ENCODE measurements at regions not wholly inside any gene's neighbourhood (a gene's known extent, or its start where the extent isn't known, plus 50 kb on each side); places are given as distances from the start of the nearest gene placed in this dataset.
"Not testable (repeated sequence)": the region's sequence is repeated elsewhere in the genome, so short reads cannot be mapped to it uniquely, and the experiment has no call there.

DNA sequence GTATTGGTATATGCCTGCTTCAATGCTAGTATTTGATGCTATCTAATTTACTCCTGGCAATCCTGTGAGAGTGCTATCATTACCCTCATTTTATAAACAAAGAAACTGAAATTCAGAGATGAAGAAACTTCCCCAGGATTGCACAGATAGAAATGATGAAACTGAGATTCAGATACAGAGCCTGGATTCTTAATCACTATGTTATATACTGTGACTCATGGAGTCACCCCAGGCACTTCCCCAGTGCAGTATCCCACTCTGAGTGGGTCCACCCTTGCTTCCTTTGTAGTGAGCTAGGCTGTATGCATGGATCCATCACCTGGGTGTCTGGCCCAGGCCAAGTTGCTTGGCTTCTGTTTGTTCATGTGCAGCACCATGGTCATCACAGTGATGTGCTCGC lies 133.9 kb downstream of the TRIM43 start:
- no CpG with 5 or more reads among the region's 1 CpG for WGBS (ENCODE audit: insufficient coverage, insufficient read length)
- H3K4me1 ChIP-seq (ENCODE audit: control insufficient read depth, insufficient read depth, low read length); DNase-seq (ENCODE audit: low read depth, low spot score); H3K27me3 ChIP-seq (ENCODE audit: control insufficient read depth, insufficient read depth, low read length); H3K9me3 ChIP-seq (ENCODE audit: control insufficient read depth, insufficient read depth, low read length); H3K27ac ChIP-seq (ENCODE audit: low read length); H3K4me3 ChIP-seq (ENCODE audit: low read length); H3K36me3 ChIP-seq (ENCODE audit: control insufficient read depth, insufficient read depth, low read length): not testable (repeated sequence)

DNA sequence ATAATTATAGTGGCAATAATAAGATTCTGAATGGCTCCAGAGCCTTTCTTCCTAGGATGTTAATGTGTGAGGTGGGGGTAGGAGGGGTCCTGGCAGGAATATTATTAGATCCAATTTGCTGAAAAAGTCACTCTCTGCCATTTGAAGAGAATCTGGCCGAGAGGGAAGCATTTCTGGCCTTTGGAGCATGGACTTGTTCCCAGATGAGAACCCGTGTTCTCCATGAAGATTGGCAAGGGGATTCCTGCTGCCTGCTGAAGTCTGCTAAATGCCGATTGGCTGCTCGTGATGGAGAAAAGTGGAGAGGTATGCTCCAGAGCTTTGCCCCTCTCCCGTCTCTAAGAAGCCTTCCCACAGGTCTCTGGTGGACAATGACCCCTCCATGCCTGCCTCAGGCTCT lies 135.6 kb downstream of the TRIM43 start:
- H3K27ac ChIP-seq (ENCODE audit: low read length); H3K4me3 ChIP-seq (ENCODE audit: low read length); H3K4me1 ChIP-seq (ENCODE audit: control insufficient read depth, insufficient read depth, low read length); H3K9me3 ChIP-seq (ENCODE audit: control insufficient read depth, insufficient read depth, low read length); H3K36me3 ChIP-seq (ENCODE audit: control insufficient read depth, insufficient read depth, low read length); H3K27me3 ChIP-seq (ENCODE audit: control insufficient read depth, insufficient read depth, low read length); DNase-seq (ENCODE audit: low read depth, low spot score): not testable (repeated sequence)
- no CpG with 5 or more reads among the region's 5 CpGs for WGBS (ENCODE audit: insufficient coverage, insufficient read length)

DNA sequence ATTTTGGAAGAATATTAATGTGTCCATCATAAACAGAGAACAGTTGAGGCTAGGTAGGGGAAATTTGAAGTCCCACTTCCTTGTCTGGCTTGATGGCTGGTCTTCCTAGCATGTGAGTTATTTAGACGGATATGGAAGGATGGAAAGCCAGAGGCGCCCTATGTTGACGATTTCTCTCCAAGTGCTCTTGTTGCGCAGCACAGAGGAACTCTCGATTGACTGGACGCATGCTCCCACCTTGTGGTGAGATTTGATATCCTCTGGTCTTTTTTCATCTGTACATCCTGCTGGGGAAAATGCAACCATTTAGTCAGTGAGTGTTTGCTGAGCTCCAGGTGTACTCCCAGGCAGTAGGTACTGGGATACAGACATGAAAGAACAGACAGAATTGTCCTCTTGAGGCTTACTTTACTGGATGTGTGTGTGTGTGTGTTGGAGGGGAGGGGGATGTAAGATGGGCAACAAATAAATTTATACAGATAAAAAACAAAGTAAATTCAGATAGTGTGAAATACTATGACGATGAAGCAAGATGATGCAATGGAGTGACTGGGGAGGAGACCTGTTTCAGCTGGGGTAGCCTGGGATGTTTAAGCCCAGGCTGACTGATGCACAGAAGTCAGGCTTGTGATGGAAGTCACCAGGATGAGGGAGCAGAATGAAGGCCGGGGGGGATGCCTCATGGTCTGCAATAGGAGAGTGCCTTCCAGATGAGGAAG lies 137.2 kb downstream of the TRIM43 start:
- whole genome bisulfite sequencing (ENCODE audit: insufficient coverage, insufficient read length) = no CpG with 5 or more reads among the region's 8 CpGs

GRCh38 chr2:95729597-95729955 lies 137.8 kb downstream of the TRIM43 start:
- no peak overlapping the region for H3K27ac ChIP-seq (ENCODE audit: low read length)
- H3K27me3 ChIP-seq (ENCODE audit: control insufficient read depth, insufficient read depth, low read length) = no peaks in the 10 kb centered on the region
- WGBS (ENCODE audit: insufficient coverage, insufficient read length) = no CpG with 5 or more reads among the region's 2 CpGs
- H3K4me1 ChIP-seq (ENCODE audit: control insufficient read depth, insufficient read depth, low read length) = no peaks in the 10 kb centered on the region
- H3K4me3 ChIP-seq (ENCODE audit: low read length) = no peak overlapping the region
- H3K36me3 ChIP-seq (ENCODE audit: control insufficient read depth, insufficient read depth, low read length) = no peaks in the 10 kb centered on the region
- H3K9me3 ChIP-seq (ENCODE audit: control insufficient read depth, insufficient read depth, low read length) = peaks cover 2% of the 10 kb centered on the region
- no peak for DNase-seq (ENCODE audit: low read depth, low spot score)

More for the DNA sequence above, 137.2 kb downstream of the TRIM43 start:
- peak; percentile 13 for DNase-seq (ENCODE audit: low read depth, low spot score)
- no peaks in the 10 kb centered on the region for H3K4me1 ChIP-seq (ENCODE audit: control insufficient read depth, insufficient read depth, low read length)
- H3K36me3 ChIP-seq (ENCODE audit: control insufficient read depth, insufficient read depth, low read length) = no peaks in the 10 kb centered on the region
- no peaks in the 10 kb centered on the region for H3K27me3 ChIP-seq (ENCODE audit: control insufficient read depth, insufficient read depth, low read length)
- H3K4me3 ChIP-seq (ENCODE audit: low read length) = no peak overlapping the region
- peaks cover 2% of the 10 kb centered on the region for H3K9me3 ChIP-seq (ENCODE audit: control insufficient read depth, insufficient read depth, low read length)
- no peak overlapping the region for H3K27ac ChIP-seq (ENCODE audit: low read length)

DNA sequence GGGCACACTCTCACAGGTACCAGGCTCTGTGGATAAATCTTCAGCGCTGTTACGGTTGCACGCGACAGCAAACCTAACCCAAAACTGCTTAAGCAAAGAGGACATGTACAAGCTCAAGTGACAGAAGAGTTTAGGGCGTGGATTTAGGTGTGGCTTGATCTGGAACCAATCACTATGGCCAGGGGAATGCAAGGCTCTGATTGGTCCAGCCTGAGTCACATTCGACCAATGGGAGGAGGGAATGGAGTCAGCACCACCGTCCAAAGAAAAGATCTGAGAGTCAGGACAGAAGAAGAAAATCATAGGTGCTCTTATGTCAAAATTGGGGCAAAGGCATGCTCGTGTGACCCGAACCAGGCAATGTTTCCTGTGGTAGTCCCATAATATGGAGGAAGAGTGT lies 139.0 kb downstream of the TRIM43 start:
- H3K4me1 ChIP-seq (ENCODE audit: control insufficient read depth, insufficient read depth, low read length) = no peaks in the 10 kb centered on the region
- H3K36me3 ChIP-seq (ENCODE audit: control insufficient read depth, insufficient read depth, low read length) = no peaks in the 10 kb centered on the region
- H3K4me3 ChIP-seq (ENCODE audit: low read length) = no peak overlapping the region
- no CpG with 5 or more reads among the region's 9 CpGs for WGBS (ENCODE audit: insufficient coverage, insufficient read length)
- DNase-seq (ENCODE audit: low read depth, low spot score) = no peak
- H3K27me3 ChIP-seq (ENCODE audit: control insufficient read depth, insufficient read depth, low read length) = no peaks in the 10 kb centered on the region
- no peak overlapping the region for H3K27ac ChIP-seq (ENCODE audit: low read length)
- H3K9me3 ChIP-seq (ENCODE audit: control insufficient read depth, insufficient read depth, low read length) = peaks cover 5% of the 10 kb centered on the region

- no CpG with 5 or more reads among the region's 8 CpGs for WGBS (ENCODE audit: insufficient coverage, insufficient read length)
- no peaks in the 10 kb centered on the region for H3K27me3 ChIP-seq (ENCODE audit: control insufficient read depth, insufficient read depth, low read length)
- H3K36me3 ChIP-seq (ENCODE audit: control insufficient read depth, insufficient read depth, low read length) = no peaks in the 10 kb centered on the region
- no peak overlapping the region for H3K4me3 ChIP-seq (ENCODE audit: low read length)
- DNase-seq (ENCODE audit: low read depth, low spot score) = no peak
- H3K4me1 ChIP-seq (ENCODE audit: control insufficient read depth, insufficient read depth, low read length) = no peaks in the 10 kb centered on the region
- H3K27ac ChIP-seq (ENCODE audit: low read length) = no peak overlapping the region
- peaks cover 5% of the 10 kb centered on the region for H3K9me3 ChIP-seq (ENCODE audit: control insufficient read depth, insufficient read depth, low read length)
These were observed 143.4 kb downstream of the TRIM43 start for GRCh38 chr2:95734976-95735890.

GRCh38 chr2:95738301-95738700 lies 146.5 kb downstream of the TRIM43 start:
- WGBS (ENCODE audit: insufficient coverage, insufficient read length) = no CpG with 5 or more reads among the region's 5 CpGs
- DNase-seq (ENCODE audit: low read depth, low spot score) = no peak
- peaks cover 4% of the 10 kb centered on the region for H3K9me3 ChIP-seq (ENCODE audit: control insufficient read depth, insufficient read depth, low read length)
- no peaks in the 10 kb centered on the region for H3K4me1 ChIP-seq (ENCODE audit: control insufficient read depth, insufficient read depth, low read length)
- H3K27me3 ChIP-seq (ENCODE audit: control insufficient read depth, insufficient read depth, low read length) = no peaks in the 10 kb centered on the region
- H3K27ac ChIP-seq (ENCODE audit: low read length) = no peak overlapping the region
- no peak overlapping the region for H3K4me3 ChIP-seq (ENCODE audit: low read length)
- no peaks in the 10 kb centered on the region for H3K36me3 ChIP-seq (ENCODE audit: control insufficient read depth, insufficient read depth, low read length)

DNA sequence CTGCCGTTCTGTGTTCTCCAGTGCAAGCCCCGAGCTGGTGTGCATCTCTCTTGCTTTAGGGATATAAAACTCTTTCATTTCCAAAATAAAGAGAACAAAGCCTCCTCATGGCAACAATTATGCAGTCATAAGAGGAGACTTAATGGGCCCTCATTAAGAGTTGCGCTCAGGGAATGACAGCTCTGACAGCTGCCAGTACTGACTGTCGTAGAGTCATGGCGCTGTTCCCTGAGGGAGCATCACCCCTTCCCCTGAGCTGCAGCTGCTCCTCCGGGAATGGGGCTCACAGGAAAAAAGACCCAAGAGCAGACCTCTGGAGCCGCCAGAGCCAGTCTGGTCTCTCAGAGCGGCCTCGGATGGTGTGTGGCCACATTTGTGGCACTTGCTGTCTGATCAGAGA lies 160.3 kb downstream of the TRIM43 start:
- H3K27ac ChIP-seq (ENCODE audit: low read length); H3K4me1 ChIP-seq (ENCODE audit: control insufficient read depth, insufficient read depth, low read length); H3K27me3 ChIP-seq (ENCODE audit: control insufficient read depth, insufficient read depth, low read length); H3K4me3 ChIP-seq (ENCODE audit: low read length); H3K9me3 ChIP-seq (ENCODE audit: control insufficient read depth, insufficient read depth, low read length); DNase-seq (ENCODE audit: low read depth, low spot score); H3K36me3 ChIP-seq (ENCODE audit: control insufficient read depth, insufficient read depth, low read length): not testable (repeated sequence)
- no CpG with 5 or more reads among the region's 9 CpGs for WGBS (ENCODE audit: insufficient coverage, insufficient read length)

DNA sequence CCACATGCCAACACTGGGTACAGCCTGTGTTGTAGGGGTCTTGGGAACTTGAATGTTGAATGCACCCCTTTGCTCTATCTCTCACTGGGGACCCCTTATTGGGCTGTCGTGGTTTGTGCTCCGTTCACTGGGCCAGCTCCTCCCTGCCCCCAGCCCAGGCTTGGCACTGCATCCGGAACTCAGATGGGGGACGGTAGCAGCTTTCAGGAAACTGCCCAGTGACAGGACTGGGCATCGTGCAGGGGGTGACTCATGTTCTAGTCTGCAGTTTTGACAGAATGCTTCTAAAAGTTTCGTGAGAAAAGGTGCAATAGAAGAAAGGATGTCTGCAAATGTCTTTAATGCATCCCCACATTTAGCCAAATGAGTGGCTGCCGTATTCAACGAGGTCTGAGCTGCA lies 162.0 kb downstream of the TRIM43 start:
- H3K4me3 ChIP-seq (ENCODE audit: low read length); H3K36me3 ChIP-seq (ENCODE audit: control insufficient read depth, insufficient read depth, low read length); H3K4me1 ChIP-seq (ENCODE audit: control insufficient read depth, insufficient read depth, low read length); H3K9me3 ChIP-seq (ENCODE audit: control insufficient read depth, insufficient read depth, low read length); DNase-seq (ENCODE audit: low read depth, low spot score); H3K27ac ChIP-seq (ENCODE audit: low read length); H3K27me3 ChIP-seq (ENCODE audit: control insufficient read depth, insufficient read depth, low read length): not testable (repeated sequence)
- no CpG with 5 or more reads among the region's 8 CpGs for WGBS (ENCODE audit: insufficient coverage, insufficient read length)

DNA sequence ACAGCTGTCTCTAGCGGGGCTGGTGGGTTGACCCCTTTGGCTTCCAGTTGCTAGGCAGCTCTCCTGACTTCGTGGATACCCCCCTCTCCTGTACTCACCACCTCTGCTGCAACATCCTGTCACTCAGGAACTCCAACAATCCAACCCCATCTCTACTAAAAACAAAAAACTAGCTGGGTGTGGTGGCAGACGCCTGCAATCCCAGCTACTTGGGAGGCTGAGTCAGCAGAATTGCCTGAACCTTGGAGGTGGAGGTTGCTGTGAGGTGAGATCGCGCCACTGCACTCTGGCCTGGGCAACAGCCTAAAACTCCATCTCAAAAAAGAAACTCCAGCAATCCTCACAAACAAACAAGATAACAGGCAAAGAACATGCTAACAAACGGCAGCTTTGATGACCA lies 162.4 kb downstream of the TRIM43 start:
- not testable (repeated sequence) for H3K36me3 ChIP-seq (ENCODE audit: control insufficient read depth, insufficient read depth, low read length); DNase-seq (ENCODE audit: low read depth, low spot score); H3K27ac ChIP-seq (ENCODE audit: low read length); H3K27me3 ChIP-seq (ENCODE audit: control insufficient read depth, insufficient read depth, low read length); H3K9me3 ChIP-seq (ENCODE audit: control insufficient read depth, insufficient read depth, low read length); H3K4me3 ChIP-seq (ENCODE audit: low read length); H3K4me1 ChIP-seq (ENCODE audit: control insufficient read depth, insufficient read depth, low read length)
- no CpG with 5 or more reads among the region's 6 CpGs for WGBS (ENCODE audit: insufficient coverage, insufficient read length)

Measured in iPS DF 6.9 (cell line).